Liver (tissue), 3 donors: ENCODE measurements at regions not wholly inside any gene's neighbourhood (a gene's known extent, or its start where the extent isn't known, plus 50 kb on each side); places are given as distances from the start of the nearest gene placed in this dataset.

Experiments used
- CTCF ChIP-seq: fragments of 150-350 bp; IDR thresholded peaks from 2 replicates; pipeline ENCODE4 v1.5.1; 2017; ENCODE audit warnings: improper control_type of control experiment, low read depth, low read length; ENCODE audit not compliant: missing input control
- FOXA2 ChIP-seq: IDR thresholded peaks from 2 replicates; pipeline ENCODE4 v1.6.1; 2016; ENCODE audit warnings: antibody characterized with exemption
- GABPA ChIP-seq, 2 donors: IDR thresholded peaks in 1 of 2; conservative IDR thresholded peaks in 1 of 2; 2 replicates each; pipeline ENCODE4 v1.6.1; 2016; ENCODE audit warnings: antibody characterized with exemption in 2 of 2, mild to moderate bottlenecking in 1 of 2, moderate library complexity in 1 of 2
- HNF4A ChIP-seq, 2 donors: conservative IDR thresholded peaks; 2 replicates each; pipeline ENCODE4 v1.6.1; 2016; ENCODE audit warnings: antibody characterized with exemption in 2 of 2, mild to moderate bottlenecking in 2 of 2
- HNF4G ChIP-seq: IDR thresholded peaks from 2 replicates; pipeline ENCODE4 v1.6.1; 2016; ENCODE audit warnings: antibody characterized with exemption
- MAX ChIP-seq: IDR thresholded peaks from 2 replicates; pipeline ENCODE4 v1.6.1; 2016; ENCODE audit warnings: antibody characterized with exemption
- RAD21 ChIP-seq, 2 donors: IDR thresholded peaks; 2 replicates each; pipeline ENCODE4 v1.6.1; 2016; ENCODE audit warnings: antibody characterized with exemption in 2 of 2, mild to moderate bottlenecking in 2 of 2
- REST ChIP-seq: IDR thresholded peaks from 2 replicates; pipeline ENCODE4 v1.6.1; 2016; ENCODE audit warnings: antibody characterized with exemption, mild to moderate bottlenecking
- RXRA ChIP-seq, 2 donors: IDR thresholded peaks; 2 replicates each; pipeline ENCODE4 v1.6.1; 2017 to 2018; ENCODE audit warnings: antibody characterized with exemption in 2 of 2, mild to moderate bottlenecking in 1 of 2
- TAF1 ChIP-seq: conservative IDR thresholded peaks from 2 replicates; pipeline ENCODE4 v1.6.1; 2016; ENCODE audit warnings: antibody characterized with exemption, mild to moderate bottlenecking
- YY1 ChIP-seq: IDR thresholded peaks from 2 replicates; pipeline ENCODE4 v1.6.1; 2016; ENCODE audit warnings: antibody characterized with exemption, mild to moderate bottlenecking
- ZBTB33 ChIP-seq: IDR thresholded peaks from 2 replicates; pipeline ENCODE4 v1.6.1; 2016; ENCODE audit warnings: antibody characterized with exemption
- donor health status: healthy.
- donor health status: healthy.

GRCh38 chr2:181822097-181822496 lies 69.4 kb upstream of the ITPRID2 start:
- no peak for TF ChIP-seq YY1
- no peak for TF ChIP-seq RAD21 (IDR thresholded peaks at IDR 0.05)
- no peak for TF ChIP-seq CTCF
- TF ChIP-seq RXRA (IDR thresholded peaks at IDR 0.05): no peak
- no peak for TF ChIP-seq MAX
- no peak for TF ChIP-seq HNF4G
- no peak for TF ChIP-seq REST
- TF ChIP-seq ZBTB33: no peak
- TF ChIP-seq FOXA2: no peak
- TF ChIP-seq HNF4A (conservative IDR thresholded peaks at IDR 0.05): no peak
- no peak for TF ChIP-seq TAF1
- TF ChIP-seq GABPA (IDR thresholded peaks at IDR 0.05 in 1 of 2, conservative IDR thresholded peaks at IDR 0.05 in 1 of 2): no peak
